ENCODE measurements at regions not wholly inside any gene's neighbourhood (a gene's known extent, or its start where the extent isn't known, plus 50 kb on each side); places are given as distances from the start of the nearest gene placed in this dataset.

- no peak overlapping the region for H3K4me3 ChIP-seq (replicated peaks in 1 of 2; ENCODE audit: low read depth in 2 of 2, low read length in 2 of 2)
- TF ChIP-seq CTCF (IDR thresholded peaks at IDR 0.05; ENCODE audit: low read depth, low read length): no peak
- DNase-seq (ENCODE audit: low read depth in 2 of 2): peak in 1 of 2 donors; percentile 55
These were observed 164.3 kb upstream of the OGFRL1 start for GRCh38 chr6:71124340-71124739.

DNA sequence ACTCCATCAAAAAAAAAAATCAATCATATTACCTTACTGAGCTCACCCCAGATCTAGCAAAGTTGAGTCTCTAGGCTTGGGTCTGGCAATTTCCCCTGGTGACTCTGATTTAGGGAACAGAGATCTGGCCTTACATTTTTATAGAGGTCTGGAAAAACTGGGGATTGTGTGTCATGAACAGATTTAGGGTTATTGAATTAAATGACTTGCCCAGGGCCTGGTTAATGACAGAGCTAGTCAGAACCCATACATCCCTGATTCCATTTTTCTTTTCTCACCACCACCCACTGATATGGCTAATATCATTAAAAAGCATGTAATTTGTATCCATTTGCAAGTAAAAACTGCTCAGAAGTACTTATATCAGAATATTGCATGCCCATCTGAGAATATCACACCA is 163.4 kb upstream of the OGFRL1 start:
- no peak for DNase-seq (ENCODE audit: low read depth in 2 of 2)
- no peak for TF ChIP-seq CTCF (IDR thresholded peaks at IDR 0.05; ENCODE audit: low read depth, low read length)
- no peak overlapping the region for H3K4me3 ChIP-seq (replicated peaks in 1 of 2; ENCODE audit: low read depth in 2 of 2, low read length in 2 of 2)

- DNase-seq (ENCODE audit: low read depth in 2 of 2): no peak
- H3K4me3 ChIP-seq (replicated peaks in 1 of 2; ENCODE audit: low read depth in 2 of 2, low read length in 2 of 2): no peak overlapping the region
- no peak for TF ChIP-seq CTCF (IDR thresholded peaks at IDR 0.05; ENCODE audit: low read depth, low read length)
These were observed 162.1 kb upstream of the OGFRL1 start for GRCh38 chr6:71126506-71126905.

DNA sequence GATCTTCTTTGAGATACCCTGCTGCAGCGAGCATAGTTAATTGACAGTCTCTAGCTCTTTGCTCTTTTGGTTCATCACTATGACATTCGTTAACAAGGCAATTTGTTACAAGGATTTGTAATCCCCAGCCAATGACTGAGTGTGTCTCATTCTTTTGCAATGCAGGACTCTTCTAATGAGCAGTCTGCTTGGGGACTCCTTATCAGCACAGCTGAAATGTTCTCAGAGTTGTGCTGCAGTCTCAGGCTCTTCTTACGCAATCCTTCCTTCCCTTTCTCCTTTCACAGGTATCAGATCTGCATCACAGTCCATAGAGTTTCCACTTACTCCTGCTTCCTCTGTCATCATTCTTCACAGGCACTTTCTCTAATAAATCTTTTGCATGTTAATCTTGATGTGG is 161.2 kb upstream of the OGFRL1 start:
- TF ChIP-seq CTCF (IDR thresholded peaks at IDR 0.05; ENCODE audit: low read depth, low read length): no peak
- H3K4me3 ChIP-seq (replicated peaks in 1 of 2; ENCODE audit: low read depth in 2 of 2, low read length in 2 of 2): no peak overlapping the region
- peak in 1 of 2 donors; percentile 36 for DNase-seq (ENCODE audit: low read depth in 2 of 2)

DNA sequence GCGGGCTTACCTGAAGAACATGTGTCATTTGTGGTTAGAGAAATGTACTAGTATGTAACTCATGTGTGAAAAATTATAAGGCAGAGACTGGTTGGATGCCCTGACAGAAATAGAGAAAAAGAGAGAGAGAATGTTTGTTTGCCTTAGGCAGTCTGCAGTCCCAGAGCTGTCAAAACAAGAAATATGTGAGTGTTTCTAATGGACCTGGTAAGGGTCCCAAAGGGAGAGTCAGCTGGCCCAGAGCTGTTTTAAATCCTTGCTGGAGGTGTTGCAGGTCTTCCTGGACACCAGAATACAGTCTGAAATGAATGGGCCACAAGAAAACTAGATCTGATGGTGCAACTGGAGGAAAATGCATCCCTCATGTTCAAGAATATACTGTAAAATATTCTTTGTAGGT is 158.3 kb upstream of the OGFRL1 start:
- no peak overlapping the region for H3K4me3 ChIP-seq (replicated peaks in 1 of 2; ENCODE audit: low read depth in 2 of 2, low read length in 2 of 2)
- TF ChIP-seq CTCF (IDR thresholded peaks at IDR 0.05; ENCODE audit: low read depth, low read length): no peak
- no peak for DNase-seq (ENCODE audit: low read depth in 2 of 2)

DNA sequence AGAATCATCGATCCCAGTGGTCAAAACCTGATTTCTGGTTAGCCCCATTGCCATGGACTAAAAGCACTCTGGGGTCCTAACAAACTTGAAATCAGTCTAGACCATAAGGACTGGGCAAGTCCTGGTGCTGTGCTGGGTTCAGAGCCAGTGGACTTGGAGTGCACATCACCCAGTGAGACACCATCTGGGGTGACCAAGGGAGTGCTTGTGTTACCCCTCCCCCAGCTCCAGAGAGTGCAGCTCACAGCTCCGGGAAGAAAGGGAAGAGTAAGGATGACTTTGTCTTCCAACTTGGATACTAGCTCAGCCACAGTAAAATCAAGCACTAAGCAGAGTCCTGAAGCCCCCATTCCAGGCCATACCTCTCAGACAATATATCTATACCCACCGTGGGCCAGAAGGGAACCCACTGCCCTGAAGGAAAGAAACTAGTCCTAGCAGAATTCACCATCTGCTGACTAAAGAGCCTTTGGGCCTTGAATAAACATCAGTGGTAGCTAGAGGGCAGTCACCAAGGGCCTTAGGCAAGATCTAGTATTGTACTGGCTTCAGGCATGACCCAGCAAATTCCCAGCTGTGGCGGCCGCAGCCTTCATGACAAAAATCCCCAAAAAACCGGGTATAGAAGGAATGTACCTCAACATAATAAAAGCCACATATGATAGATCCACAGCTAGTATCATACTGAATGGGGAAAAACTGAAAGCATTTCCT is 153.5 kb upstream of the OGFRL1 start:
- H3K4me3 ChIP-seq (replicated peaks in 1 of 2; ENCODE audit: low read depth in 2 of 2, low read length in 2 of 2): no peak overlapping the region

More for the DNA sequence above, 153.5 kb upstream of the OGFRL1 start:
- TF ChIP-seq CTCF (IDR thresholded peaks at IDR 0.05; ENCODE audit: low read depth, low read length): no peak
- no peak for DNase-seq (ENCODE audit: low read depth in 2 of 2)
